GM19351 (cell line): ENCODE measurements at regions not wholly inside any gene's neighbourhood (a gene's known extent, or its start where the extent isn't known, plus 50 kb on each side); places are given as distances from the start of the nearest gene placed in this dataset.
A peak's percentile ranks its signal among the peaks of the same experiment; 100 is the strongest.
"Not testable (repeated sequence)": the region's sequence is repeated elsewhere in the genome, so short reads cannot be mapped to it uniquely, and the experiment has no call there.

Experiments used
- ATAC-seq: cut with Tn5 transposase; IDR thresholded peaks from one replicate; pipeline ENCODE4 v1.9.1; 2021; ENCODE audit warnings: mild to moderate bottlenecking, moderate library complexity; ENCODE audit not compliant: unreplicated experiment

DNA sequence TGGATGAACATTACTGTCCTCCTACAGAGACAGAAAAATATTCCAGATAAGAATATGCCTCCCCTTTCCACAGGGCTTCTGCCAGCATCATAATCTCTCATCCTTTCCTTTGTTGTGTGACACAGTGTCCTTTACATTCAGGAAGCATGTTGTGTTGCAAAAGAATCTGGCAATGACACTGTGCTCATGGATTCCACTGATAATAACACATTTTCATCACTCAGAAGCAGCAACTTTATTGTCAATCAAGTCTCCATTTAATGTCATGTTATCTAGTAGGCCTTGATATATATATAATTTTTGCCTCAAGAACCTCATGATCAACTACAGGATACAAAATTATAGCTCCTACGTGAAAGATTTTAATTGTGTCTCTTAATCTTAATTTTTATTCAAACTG is 833.9 kb downstream of the FSTL5 start:
- ATAC-seq, result no peak

DNA sequence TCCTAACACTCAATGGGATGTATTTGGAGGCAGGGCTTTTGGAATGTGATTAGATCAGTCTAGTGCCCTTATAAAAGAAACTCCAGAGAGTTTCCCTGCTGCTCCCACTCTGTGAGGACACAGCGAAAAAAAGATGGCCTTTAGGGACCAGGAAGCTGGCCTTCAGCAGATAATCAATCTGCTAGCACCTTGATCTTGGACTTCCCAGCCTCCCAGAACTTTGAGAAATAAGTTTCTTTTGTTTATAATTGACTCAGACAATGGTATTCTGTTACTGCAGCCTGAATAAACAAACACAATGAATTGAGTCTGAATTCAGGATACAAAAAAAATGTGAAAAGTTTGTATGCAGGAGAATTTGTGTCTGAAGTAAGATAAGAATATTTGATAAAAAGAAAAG is 842.1 kb downstream of the FSTL5 start:
- ATAC-seq, result no peak

DNA sequence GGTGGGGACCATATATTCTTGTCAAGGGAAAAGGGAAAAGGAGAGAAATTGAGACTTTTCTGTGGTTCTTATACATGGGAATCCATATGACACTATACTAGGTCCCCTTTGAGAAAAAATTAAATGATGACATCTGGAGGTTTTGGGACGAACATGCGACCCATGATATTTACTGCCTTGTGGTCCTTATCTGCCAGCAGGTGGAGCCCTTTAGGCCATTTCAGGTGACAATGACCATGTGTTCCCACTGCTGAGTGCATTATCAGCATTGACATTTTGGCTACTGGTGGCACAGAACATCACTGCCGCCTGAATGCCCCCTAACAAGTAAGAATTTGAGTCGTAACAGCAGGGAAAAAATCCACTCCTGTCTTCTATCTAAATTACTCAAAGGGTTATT is 843.4 kb downstream of the FSTL5 start:
- peak; percentile 95 for ATAC-seq

DNA sequence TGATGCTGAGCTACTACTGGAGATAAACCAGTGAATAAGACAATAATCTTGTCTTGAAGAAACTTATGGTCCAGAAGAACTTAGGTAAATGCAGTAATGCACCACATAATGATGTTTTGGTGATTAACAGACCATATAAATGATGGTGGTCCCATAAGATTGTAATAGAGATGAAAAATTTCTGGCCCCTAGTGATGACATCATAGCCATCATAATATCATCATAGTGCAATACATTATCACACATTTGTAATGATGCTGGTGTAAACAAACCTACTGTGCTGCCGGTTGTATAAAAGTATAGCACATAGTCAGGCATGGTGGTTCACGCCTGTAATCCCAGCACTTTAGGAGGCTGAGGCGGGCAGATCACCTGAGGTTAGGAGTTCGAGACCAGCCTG is 846.8 kb downstream of the FSTL5 start:
- no peak for ATAC-seq

DNA sequence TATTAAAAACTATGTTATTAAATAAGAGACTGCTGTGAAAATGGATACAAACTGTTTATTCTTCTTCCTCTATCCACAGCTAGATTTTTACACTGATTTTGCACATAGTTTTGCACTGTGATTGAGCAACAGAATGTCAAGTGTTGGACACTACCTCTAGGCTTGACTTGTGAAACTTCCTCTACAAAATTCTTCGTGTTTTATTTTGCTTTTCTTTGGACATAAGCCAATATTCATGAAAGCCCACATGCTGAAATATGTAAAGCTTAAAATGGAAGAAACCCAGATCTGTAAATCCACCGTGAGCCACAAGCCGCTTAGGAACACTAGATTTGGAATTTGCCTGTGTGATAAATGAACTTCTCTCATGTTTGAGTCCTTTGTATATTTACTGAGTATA is 849.4 kb downstream of the FSTL5 start:
- no peak for ATAC-seq

DNA sequence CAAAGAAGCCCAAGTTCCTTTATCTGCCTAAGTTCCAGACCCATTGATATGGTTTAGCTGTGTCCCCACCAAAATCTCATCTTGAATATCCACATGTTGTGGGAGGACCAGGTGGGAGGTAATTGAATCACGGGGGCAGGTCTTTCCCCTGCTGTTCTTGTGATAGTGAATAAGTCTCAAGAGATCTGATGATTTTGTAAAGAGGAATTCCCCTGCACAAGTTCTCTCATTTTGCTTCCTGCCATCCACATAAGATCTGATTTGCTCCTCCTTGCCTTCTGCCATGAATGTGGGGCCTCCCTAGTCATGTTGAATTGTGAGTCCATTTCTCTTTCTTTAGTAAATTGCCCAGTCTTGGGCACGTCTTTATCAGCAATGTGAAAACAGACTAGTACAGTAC is 860.2 kb downstream of the FSTL5 start:
- no peak for ATAC-seq

DNA sequence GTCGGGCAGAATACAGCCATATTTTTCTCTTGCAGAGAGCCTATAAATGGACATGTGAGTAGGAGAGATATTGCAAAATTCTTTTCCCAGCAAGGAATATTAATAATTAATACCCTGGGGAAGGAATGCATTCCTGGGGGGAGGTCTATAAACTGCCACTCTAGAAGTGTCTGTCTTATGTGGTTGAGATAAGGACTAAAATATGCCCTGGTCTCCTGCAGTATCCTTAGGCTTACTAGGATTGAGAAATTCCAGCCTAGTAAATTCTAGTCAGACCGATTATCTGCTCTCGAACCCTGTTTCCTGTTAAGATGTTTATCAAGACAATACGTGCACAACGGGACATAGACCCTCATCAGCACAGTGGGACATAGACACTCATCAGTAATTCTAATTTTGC is 872.6 kb downstream of the FSTL5 start:
- no peak for ATAC-seq

DNA sequence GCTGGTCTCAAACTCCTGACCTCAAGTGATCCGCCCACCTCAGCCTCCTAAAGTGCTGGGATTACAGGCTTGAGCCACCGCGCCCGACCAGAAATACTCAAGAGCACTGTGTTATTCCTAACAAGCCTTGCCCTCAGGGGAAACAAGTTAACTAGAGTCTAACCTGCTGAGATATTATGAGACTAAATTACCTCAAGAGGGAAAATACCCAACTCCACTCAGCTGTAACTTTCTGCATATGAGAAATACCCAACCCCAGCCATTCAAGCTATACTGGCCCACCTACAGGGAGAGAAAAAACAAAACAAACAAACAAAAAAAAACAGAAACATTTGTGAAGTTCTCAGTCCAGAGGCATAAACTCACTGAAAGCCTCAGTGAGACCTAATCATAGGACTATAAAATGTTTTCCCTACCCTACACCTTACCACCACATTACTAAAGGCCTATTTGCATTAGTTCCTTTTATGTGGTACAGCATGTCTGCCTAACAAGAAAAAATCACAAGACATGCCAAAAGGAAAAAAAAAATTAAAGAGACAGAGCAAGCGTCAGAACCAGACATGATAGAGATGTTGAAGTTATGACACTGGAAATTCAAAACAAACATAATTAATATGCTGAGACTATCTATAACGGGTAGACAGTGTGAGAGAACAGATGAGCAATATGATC is 876.0 kb downstream of the FSTL5 start:
- ATAC-seq, result peak; percentile 73

DNA sequence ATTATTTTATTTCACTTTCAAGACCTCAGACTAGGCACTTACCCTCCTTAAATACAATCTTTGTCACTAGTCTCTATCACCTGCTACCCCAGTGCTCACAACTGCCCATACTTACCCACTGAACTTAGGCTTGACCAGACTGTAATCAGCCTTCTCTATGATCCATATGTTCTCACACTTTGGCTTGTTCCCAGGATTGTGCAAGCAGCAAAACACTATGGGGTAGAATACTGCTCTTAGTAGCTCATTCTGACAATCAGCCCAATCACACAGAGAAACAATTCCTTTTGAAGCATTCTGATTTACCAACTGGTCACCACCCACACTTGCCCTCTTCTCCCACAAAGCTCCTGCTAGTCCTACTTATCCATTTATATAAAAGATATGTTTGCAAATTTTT is 878.3 kb downstream of the FSTL5 start:
- ATAC-seq, result no peak

DNA sequence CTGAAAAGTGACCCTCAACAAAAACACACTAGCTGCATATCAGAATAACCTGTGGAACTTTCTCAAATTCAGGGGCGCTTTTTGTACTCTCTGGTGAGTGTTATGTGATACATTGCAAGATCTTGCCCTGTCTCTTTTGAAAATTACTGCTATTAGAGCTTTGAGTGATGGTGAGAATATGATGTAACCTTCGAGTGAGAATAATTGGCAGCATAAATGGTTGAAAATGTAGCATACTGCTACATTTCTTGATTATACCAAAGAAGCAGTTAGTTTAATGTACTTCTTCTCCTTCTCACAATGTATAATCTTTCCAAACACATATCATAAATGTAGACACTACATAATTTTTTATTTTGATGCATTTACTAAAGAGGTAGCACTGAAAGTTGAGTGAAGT is 882.9 kb downstream of the FSTL5 start:
- ATAC-seq, result no peak

DNA sequence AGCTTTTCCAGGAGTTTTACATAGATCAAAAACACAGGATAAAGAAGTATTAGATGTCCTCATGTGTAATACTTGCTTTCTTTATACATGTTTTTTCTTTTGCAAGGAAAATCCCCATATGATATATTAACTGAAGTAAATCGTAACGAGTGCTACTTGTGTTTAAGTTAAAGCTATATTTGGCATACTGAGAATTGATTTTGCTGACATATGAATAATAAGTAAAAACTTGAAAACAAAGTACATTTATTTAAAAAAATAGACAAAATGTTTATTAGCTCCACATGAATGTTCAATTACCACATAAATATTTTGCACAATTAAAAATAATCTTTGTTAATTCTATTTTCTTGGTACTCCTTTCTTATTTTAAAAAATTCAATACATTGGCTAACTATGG is 884.7 kb downstream of the FSTL5 start:
- ATAC-seq, result no peak

DNA sequence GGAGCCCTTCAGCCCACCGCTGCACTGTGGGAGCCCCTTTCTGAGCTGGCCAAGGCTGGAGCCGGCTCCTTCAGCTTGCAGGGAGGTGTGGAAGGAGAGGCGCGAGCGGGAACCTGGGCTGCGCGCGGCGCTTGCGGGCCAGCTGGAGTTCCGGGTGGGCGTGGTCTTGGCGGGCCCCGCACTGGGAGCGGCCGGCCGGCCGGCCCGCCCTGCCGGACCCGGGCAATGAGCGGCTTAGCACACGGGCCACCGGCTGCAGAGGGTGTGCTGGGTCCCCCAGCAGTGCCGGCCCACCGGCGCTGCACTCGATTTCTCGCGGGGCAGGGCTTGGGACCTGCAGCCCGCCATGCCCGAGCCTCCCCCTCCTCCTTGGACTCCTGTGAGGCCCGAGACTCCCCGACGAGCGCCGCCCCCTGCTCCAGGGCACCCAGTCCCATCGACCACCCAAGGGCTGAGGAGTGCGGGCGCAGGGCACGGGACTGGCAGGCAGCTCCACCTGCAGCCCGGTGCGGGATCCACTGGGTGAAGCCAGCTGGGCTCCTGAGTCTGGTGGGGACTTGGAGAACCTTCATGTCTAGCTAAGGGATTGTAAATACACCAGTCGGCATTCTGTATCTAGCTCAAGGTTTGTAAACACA is 886.5 kb downstream of the FSTL5 start:
- ATAC-seq, result not testable (repeated sequence)

DNA sequence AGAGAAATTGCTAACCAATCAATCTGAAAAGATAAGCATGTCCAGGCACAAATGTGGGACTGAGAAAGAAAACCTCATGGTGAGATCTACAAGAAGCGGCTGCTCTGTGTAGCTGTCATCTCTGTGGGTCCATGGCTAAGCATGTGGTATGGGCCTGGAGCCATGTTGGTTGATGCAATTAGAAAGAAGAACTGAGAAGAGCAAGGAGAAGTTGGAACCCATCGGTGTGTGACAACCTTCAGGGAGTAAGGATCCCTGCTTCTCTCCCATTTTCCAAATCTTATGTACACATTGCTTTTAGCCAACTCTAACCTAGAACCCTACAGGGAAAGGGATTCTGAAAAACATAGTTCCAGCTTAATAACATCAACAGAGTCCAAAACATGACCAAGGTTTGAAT is 890.2 kb downstream of the FSTL5 start:
- ATAC-seq, result no peak

DNA sequence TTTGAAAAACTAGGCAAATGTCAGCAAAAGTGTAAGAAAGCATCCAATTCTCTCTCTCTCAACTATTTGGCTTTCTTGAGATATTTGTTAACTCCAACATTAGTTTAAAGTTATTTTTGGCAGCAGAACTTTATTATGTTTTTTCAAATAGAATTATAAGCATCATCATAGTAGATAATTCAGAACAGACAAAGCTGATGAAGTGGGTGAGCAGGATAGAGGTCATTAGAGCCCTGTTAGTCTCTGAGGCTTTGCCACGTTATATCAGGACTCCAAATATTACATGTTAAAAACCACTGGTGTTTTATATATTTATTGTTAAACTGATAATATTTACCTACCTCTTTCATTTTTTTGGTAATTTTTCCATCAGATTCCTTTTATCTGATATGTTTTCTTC is 903.0 kb downstream of the FSTL5 start:
- ATAC-seq, result no peak

DNA sequence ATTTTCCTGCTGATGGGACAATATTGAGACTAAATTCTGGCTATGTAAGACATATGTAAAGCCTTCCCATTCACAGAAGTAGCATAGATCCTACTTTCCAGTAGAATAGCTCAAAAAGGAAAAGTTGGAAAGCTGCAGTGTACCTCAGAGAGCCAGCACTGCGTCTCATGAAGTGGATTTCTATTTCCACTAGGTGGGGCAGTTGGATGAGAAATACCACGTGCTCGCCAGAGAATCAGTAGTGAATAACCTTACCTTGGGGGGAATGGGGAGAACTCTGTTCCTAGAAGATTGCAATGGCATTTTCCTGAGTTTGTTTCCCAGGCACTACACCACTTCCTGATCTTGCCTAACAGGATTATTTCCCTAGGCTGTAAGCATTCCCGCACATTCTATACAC is 907.1 kb downstream of the FSTL5 start:
- peak; percentile 38 for ATAC-seq

DNA sequence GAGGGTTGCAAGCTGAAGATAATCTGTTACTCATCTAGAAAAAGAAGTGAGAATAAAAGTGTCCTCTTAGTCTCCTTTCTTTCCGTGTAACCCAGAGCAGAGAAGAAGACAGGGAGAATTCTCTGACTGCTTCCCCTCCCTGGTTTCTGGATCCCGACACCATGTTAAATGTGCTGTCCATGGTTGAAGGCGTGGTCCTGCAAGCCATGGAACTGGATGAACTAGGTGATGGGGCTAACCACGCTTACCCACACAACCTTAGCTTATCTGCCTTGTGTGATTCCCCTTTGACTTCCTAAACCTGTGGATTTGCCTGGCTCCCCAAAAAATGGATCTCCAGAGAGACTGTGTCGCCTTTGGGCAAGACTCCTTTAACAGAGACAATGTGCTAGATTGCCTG is 907.6 kb downstream of the FSTL5 start:
- no peak for ATAC-seq

DNA sequence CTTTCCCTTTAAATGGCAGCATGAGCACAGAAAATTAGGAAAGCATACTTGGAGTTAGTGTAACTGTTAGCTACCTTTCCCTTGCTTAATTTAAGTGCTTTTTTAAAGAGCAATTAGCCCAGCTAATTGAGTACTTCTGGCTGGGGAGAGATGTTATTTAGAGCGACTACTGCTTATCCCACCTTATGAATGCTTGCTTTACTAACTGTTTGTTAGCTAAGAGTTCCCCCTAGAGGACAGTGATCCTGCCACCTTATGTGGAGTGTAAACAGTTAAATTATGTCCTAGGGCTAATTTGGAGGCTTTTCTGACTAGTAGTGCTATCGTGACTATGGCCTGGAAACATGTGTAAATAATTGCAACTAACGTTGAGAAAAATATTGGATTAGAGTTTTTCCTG is 909.4 kb downstream of the FSTL5 start:
- no peak for ATAC-seq

DNA sequence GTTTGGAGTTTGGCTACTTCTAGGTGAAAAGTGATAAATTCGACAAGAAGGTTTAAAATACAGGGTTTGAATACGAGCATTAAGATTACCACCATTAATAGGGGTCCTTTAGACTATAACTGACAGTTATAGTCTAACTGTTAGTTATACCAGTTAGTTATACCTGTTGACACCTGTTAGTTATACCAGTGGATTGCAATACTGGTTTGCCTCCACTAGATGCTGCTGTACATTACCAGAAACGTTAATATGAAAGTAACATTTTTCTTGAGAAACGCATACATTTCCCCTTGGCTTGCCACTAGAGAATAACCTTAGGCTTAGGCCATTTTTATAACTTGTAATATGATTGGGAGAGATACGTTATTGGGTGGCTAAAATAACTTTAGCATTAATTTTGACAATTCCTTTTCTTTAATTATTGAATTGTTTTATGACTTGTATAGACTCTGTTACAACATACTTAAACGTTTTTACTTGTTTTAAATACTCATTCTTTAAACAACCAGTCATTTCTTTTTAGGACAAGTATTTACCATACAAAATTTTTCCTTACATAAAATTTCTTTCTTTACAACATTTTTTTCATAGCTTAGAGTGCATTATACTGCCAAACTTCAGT is 911.2 kb downstream of the FSTL5 start:
- ATAC-seq, result peak; percentile 89

DNA sequence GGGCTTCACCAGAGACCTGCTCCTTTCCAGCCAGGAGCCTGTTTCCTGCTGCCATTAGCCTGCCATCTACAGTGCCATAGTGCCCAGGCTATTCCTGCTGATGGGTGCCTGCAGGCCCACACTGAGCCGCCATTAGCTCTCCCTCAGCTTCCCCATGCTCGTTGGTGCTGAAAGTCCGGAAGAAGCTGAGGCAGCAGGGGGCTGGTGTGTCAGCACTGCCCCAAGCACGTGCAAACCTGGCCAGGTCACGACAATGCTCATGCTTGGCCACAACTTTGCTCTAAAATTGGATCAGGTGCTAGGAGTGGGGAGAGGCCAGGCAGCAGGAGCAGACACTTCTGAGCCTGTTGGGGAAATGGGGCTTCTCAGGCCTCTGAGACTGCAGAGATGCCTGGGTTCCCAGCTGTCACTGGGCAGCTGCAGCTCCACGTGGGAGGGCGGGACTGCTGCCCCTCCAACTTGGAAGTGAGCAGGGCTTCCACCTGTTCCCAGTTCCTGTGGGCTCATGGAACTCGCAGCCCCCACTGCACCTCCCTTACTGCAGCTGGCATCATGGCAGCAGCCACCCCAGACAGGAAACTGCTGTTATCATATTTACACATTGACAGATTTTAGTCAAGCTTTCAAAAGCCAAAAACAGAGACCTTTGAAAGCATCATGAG is 913.9 kb downstream of the FSTL5 start:
- no peak for ATAC-seq

DNA sequence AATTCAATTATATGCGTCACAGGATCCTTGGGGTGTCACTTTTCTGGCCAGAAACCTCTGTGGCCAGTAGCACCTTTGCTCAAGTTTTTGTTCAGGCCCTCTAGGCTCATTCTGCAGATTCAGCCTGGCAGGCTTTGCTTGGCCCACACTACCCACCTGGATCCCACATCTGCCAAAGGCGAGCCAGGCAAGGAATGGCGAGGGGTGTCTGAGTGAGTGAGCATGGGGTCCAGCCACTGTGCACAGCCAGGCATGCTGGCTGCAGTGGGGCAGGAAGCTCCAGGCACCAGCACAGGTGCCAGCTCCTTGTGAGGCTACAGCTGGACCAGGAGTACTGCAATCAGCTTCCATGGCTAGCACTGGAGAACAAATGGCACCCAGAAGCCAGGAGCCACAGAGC is 914.9 kb downstream of the FSTL5 start:
- no peak for ATAC-seq

DNA sequence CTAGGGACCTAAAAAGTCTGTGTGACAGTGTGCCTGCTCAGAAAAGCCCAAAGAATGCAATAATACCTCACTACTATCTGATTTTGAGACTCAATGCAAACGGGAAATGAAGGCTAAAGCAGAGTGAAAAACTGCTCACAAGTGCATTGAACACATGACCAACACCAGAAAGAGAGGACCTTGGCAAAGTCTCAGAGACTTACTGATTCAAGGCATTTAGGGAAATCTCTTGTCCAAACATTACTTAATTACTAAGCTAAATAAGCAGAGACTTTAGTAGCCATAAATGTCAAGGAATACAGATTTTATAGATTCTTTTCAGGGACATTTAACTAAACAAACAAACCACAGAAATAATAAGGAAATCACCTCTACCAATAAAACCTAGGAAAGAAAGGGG is 916.0 kb downstream of the FSTL5 start:
- ATAC-seq, result no peak

DNA sequence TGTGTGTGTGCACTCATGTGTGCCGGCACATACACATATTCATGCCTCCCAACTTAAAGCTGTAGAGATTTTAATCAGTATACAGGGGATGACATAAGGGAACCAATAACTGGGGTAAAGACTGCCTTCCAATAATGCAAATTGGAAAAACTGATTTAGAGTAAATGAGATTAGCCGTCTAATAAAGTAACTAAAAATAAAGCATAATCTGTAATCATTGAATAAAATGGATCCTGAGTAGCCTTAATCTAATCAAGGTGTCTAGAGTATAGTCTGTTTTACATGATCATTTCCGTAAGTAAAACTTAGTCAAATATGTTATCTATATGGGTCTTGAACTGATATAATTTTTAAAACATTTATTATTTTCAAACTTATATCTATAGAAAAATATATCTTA is 925.8 kb downstream of the FSTL5 start:
- ATAC-seq, result no peak
